ENCODE measurements at regions not wholly inside any gene's neighbourhood (a gene's known extent, or its start where the extent isn't known, plus 50 kb on each side); places are given as distances from the start of the nearest gene placed in this dataset.

GRCh38 chr13:85031771-85032170, 767.4 kb downstream of the SLITRK6 start:
- no peak for DNase-seq

DNA sequence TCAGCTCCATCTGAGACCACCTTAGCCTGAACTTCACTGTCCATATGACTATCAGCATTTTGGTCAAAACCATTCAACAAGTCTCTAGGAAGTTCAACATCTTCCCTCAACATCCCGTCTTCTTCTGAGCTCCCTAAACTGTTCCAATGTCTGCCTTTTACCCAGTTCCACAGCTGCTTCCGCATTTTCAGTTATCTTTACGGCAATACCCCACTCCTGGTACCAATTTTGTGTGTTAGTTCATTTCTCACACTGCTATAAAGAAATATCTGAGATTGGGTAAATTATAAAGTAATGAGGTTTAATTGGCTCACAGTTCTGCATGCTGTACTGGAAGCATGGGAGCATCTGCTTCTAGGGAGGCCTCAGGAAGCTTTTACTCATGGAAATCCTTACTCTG, 771.2 kb downstream of the SLITRK6 start:
- DNase-seq, result no peak

DNA sequence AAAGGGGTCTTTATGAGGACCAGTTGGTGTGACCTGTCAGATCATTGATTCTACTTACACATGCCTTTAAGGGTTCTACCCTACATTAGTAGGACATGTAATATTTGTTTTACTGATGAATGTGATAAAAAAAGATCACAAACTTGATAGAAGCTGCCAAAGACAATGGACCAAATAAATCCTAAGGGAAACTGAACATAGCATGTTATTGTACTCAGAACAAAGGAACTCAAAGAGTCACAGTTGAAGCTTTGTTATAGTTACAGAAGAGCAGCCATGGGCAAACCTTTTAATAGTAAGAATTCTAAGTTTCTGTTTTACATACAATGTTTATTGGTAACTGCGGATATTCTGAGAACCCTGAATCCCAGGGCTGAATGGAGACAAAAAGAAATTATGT, 780.1 kb downstream of the SLITRK6 start:
- no peak for DNase-seq

- DNase-seq, result no peak
These were observed 786.2 kb downstream of the SLITRK6 start for GRCh38 chr13:85013006-85013405.

DNA sequence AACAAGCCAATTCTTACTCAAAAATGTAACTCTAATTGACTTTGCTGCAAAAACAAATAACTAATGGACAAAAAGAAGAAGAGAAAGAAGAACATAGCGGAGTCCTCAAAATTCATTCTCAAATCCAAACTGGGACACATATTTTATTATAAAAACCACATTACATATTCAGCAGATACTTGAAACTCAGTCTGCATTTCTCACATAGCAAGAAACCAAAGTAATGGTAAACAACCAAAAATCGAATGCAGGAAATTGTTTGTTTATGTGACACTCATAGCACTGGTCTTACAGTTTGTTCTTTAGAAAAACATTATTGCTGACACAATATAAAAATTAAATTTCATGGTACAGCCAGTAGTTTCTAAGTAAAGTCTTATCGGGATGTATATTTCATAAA, 789.8 kb downstream of the SLITRK6 start:
- no peak for DNase-seq

GRCh38 chr13:84999252-84999651, 800.0 kb downstream of the SLITRK6 start:
- DNase-seq, result no peak

DNA sequence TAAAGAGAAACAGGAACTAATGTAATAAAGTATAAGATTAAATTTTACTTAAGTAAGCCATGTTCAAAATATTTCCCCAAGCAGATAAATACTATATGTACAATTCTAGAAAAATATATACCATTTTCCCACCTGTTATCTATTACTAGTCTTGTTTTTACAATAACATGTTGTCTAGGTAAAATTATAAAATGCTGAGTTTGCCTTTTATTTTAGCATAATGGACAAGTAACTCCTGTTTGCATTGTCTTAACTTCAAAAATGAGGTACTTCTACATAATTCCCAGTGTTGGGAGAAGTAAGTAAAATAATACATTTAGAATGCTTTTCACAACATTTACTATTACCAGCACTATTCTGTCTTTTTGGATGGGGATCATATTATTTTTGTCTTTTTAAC, 800.5 kb downstream of the SLITRK6 start:
- DNase-seq, result no peak

GRCh38 chr13:84997858-84998257, 801.4 kb downstream of the SLITRK6 start:
- DNase-seq, result no peak

DNA sequence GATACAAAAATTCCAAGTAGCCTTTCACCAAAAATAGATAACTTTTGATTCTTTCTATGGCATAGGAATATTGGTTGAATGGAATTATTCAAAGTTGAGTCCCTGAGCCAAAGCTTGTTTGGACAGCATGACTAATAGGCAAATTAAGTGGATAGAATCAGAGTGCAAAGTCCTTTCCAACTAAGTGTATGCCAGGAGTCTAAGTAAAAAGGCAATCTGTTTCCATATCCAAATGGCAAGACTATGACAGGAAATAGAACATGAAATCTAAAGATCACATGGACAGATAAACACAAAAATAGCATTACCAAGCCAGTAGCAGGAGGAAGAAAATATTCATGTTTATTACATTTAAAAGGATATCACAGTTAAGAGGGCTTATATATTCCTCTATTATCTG, 804.6 kb downstream of the SLITRK6 start:
- no peak for DNase-seq

DNA sequence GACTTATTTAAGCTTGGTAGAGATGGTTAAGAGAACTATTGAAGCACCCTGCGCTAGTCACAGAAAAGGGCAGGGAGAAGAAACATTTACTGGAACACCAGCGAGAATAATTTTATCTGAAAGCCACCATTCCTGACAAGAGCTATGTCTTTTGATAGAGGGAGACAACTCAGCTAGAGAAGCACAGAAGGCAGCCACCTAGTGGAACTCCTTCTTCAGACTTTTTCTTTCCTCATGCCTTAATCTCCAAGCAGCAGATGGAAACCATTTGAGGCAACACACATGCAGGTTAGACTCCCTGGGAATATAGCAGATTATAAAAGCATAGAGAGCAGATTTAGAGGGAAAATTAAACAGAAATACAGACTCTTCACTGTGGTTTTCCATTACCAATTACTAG, 813.4 kb downstream of the SLITRK6 start:
- no peak for DNase-seq

- DNase-seq, result no peak
These were observed 815.9 kb downstream of the SLITRK6 start for GRCh38 chr13:84983321-84983720.

GRCh38 chr13:84980571-84980970, 818.6 kb downstream of the SLITRK6 start:
- no peak for DNase-seq

- no peak for DNase-seq
These were observed 820.4 kb downstream of the SLITRK6 start for GRCh38 chr13:84978851-84979250.

- DNase-seq, result no peak
These were observed 825.6 kb downstream of the SLITRK6 start for GRCh38 chr13:84973661-84974060.

DNA sequence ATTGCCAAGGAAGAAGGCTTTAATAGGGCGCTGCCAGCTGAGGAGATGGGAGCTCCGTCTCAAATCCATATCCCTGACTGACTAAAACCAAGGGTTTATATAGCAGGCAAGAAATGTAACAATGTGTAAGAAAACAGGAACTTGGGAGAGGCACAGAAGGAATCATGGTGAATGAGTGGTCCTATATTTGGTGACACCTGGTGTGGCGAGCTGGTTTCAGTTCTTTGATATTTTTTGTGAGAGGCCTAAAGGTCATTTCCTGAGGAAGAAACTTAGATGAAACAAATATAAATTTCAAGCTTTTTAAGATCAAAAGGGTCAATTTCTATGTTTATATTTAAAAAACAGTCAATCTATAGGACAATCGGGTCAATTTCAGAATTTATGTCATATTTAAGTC, 826.3 kb downstream of the SLITRK6 start:
- DNase-seq, result no peak

DNA sequence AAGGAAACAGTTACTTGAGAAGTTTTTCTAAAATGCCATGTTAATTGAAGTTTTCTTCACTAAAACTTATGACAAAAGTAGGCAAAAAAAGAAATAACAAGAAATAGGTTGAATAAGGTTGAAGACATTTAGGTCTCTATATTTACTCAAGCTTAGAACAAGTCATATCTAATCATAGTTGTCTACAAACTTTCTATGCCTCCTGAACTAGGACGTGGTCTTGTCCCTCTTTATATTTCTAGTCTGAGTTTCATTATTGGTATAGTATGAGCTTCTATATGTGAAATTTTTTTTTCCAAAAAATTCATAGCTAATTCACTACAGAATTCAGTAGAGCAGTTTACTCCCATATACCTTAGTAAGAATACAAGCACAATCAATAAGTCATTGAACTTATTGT, 836.4 kb downstream of the SLITRK6 start:
- DNase-seq, result no peak

GRCh38 chr13:84962141-84962750, 837.0 kb downstream of the SLITRK6 start:
- DNase-seq, result no peak

DNA sequence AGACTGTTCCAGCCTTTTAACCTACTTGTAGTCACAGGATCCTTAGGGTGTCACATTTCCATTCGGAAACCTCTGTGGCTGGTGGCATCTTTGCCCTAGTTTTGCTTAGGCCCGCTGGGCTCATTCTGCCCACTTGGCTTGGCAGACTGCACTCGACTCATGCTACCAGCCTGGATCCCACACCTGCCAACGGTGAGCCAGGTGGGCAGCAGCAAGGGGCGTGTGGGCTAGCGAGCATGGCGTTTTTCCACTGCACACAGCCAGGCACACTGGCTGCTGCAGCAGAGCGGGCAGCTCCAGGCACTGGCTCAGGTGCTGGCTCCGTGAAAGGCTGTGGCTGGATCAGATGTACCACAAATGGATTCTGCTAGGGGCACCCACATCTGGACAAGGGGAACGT, 838.2 kb downstream of the SLITRK6 start:
- no peak for DNase-seq

DNA sequence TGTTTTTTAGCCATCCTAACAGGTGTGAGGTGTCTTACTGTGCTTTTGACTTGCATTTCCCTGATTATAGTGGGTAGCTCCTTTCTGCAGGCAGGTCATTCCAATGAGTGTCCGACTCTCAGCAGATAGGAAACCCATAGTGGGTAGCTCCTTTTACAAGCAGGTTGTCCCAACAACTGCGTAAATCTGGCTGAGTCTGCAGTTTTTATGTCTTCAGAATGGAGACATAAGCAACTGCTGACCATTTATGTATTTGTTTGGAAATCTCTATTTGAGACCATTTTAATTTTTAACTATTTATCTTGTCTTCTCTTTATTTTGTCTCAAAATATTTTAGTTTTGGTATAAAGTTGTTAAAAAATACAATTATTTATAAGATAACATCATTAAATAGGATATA, 839.4 kb downstream of the SLITRK6 start:
- no peak for DNase-seq

- DNase-seq, result no peak
These were observed 844.6 kb downstream of the SLITRK6 start for GRCh38 chr13:84954636-84955035.

DNA sequence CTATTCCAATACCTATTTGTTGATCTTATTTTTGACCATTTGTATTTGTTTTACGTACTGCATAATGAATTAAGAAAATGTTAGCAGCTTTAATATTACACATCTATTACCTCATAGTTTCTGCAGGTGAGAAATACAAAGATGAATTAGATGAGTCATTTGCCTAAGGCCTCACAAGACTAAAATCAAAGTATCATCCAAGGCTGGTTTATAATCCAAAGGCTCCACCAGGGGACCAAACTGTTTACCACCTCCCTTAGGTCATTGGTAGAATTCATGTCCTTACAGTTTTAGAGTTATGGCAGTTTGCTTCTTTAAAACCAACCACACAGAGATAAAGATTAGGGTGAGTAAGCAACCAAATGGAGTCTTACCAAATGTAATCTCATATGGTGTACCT, 848.1 kb downstream of the SLITRK6 start:
- DNase-seq, result no peak

GRCh38 chr13:84946192-84946591, 853.0 kb downstream of the SLITRK6 start:
- no peak for DNase-seq

DNA sequence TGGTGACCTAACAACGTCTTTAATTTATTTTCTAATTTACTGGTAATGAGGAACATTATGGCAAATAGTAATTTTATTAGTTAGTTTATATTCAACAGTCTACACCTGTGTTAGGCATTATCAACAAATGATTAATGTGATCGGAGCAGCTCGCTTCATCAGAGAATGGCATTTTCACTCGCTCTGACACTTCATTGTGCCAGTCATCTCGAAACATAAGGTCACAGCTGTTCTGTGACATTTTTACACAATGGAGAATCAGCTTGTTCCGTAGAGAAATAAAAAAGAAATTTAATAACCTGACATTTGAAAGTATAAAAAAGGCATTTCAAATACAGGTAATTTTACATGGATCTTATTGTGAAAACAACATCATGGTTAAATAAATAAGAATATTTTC, 858.4 kb downstream of the SLITRK6 start:
- DNase-seq, result no peak

DNA sequence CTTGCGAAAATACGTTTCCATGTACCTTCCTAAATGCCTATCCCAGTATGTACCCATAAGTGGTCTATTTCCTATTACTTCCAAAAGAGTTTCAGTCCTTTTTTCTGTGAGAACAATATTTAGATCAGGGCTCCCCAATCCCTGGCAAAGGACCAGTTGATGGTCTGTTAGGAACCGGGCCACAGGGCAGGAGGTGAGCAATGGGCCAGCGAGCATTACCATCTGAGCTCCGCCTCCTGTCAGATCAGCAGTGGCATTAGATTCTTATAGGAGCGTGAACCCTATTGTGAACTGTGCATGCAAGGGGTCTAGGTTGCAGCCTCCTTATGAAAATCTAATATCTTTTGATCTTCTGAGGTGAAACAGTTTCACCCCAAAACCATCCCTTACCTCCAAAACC, 859.1 kb downstream of the SLITRK6 start:
- DNase-seq, result no peak

DNA sequence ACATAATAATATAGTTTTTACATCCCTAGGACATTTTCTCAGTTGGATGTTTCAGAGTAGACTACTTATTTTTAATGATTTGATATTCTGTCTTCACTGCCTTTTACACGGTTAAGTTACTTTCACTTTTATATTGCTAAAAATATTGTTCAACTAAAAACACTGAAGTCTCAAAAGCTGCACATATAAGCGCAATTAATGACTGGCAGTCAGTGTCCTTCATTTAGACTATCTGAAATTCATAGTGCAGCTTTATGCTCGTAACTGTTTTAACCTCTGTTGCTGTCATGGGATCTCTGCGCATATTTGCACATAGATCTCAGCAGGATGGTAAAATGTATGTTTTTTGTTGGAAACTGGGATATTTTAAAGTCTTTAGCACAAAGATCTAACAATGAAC, 864.3 kb downstream of the SLITRK6 start:
- DNase-seq, result peak; percentile 86

- DNase-seq, result peak; percentile 63
These were observed 865.4 kb downstream of the SLITRK6 start for GRCh38 chr13:84933797-84934196.

Measured in SHP77 treated with DMSO at 0.1 percent for 48 hours (cell line).